ENCODE measurements at regions not wholly inside any gene's neighbourhood (a gene's known extent, or its start where the extent isn't known, plus 50 kb on each side); places are given as distances from the start of the nearest gene placed in this dataset.

GRCh38 chr12:84738481-84738972 is 174.1 kb downstream of the SLC6A15 start:
- Histone ChIP-seq H3K9me3 (ENCODE audit: low read length) (peaks cover 13% of the 10 kb centered on the region), H3K27ac (ENCODE audit: low read length) (no peak overlapping the region), H3K79me2 (ENCODE audit: low read length) (no peaks in the 10 kb centered on the region), H4K20me1 (ENCODE audit: insufficient read depth, low read depth, low read length) (no peaks in the 10 kb centered on the region), H2AFZ (ENCODE audit: low read length) (no peak overlapping the region), H3K9ac (ENCODE audit: low read length) (no peak overlapping the region), H3K4me2 (ENCODE audit: low read depth, low read length, poor library complexity, severe bottlenecking) (no peak overlapping the region), H3K36me3 (ENCODE audit: insufficient read depth, low read length) (no peaks in the 10 kb centered on the region), H3K27me3 (ENCODE audit: low read length) (no peaks in the 10 kb centered on the region), H3K9me2 (replicated peaks; ENCODE audit: insufficient read depth, low read length) (no peaks in the 10 kb centered on the region), H3K4me1 (ENCODE audit: low read length) (no peaks in the 10 kb centered on the region), H3K4me3 (ENCODE audit: low read length) (no peak overlapping the region)
- DNase-seq = no peak

GRCh38 chr12:84732828-84733340 is 179.7 kb downstream of the SLC6A15 start:
- peaks cover 15% of the 10 kb centered on the region for H3K9me3 ChIP-seq (ENCODE audit: low read length)
- no peak overlapping the region for H2AFZ ChIP-seq (ENCODE audit: low read length)
- no peaks in the 10 kb centered on the region for H3K4me1 ChIP-seq (ENCODE audit: low read length)
- H3K4me3 ChIP-seq (ENCODE audit: low read length) = no peak overlapping the region
- H3K27me3 ChIP-seq (ENCODE audit: low read length) = no peaks in the 10 kb centered on the region
- H3K9ac ChIP-seq (ENCODE audit: low read length) = no peak overlapping the region
- no peak overlapping the region for H3K27ac ChIP-seq (ENCODE audit: low read length)
- no peaks in the 10 kb centered on the region for H3K36me3 ChIP-seq (ENCODE audit: insufficient read depth, low read length)
- H4K20me1 ChIP-seq (ENCODE audit: insufficient read depth, low read depth, low read length) = no peaks in the 10 kb centered on the region
- H3K4me2 ChIP-seq (ENCODE audit: low read depth, low read length, poor library complexity, severe bottlenecking) = no peak overlapping the region
- no peak for DNase-seq
- H3K9me2 ChIP-seq (replicated peaks; ENCODE audit: insufficient read depth, low read length) = no peaks in the 10 kb centered on the region
- H3K79me2 ChIP-seq (ENCODE audit: low read length) = no peaks in the 10 kb centered on the region

- Histone ChIP-seq H3K4me2 (ENCODE audit: low read depth, low read length, poor library complexity, severe bottlenecking) (no peak overlapping the region), H3K27me3 (ENCODE audit: low read length) (no peaks in the 10 kb centered on the region), H3K9me2 (replicated peaks; ENCODE audit: insufficient read depth, low read length) (no peaks in the 10 kb centered on the region), H3K79me2 (ENCODE audit: low read length) (no peaks in the 10 kb centered on the region), H3K9me3 (ENCODE audit: low read length) (peaks cover 16% of the 10 kb centered on the region), H2AFZ (ENCODE audit: low read length) (no peak overlapping the region), H4K20me1 (ENCODE audit: insufficient read depth, low read depth, low read length) (no peaks in the 10 kb centered on the region), H3K36me3 (ENCODE audit: insufficient read depth, low read length) (no peaks in the 10 kb centered on the region), H3K4me1 (ENCODE audit: low read length) (no peaks in the 10 kb centered on the region), H3K9ac (ENCODE audit: low read length) (no peak overlapping the region), H3K4me3 (ENCODE audit: low read length) (no peak overlapping the region), H3K27ac (ENCODE audit: low read length) (no peak overlapping the region)
- DNase-seq = no peak
These were observed 181.9 kb downstream of the SLC6A15 start for GRCh38 chr12:84730561-84731162.

- peaks cover 18% of the 10 kb centered on the region for H3K9me3 ChIP-seq (ENCODE audit: low read length)
- no peaks in the 10 kb centered on the region for H3K36me3 ChIP-seq (ENCODE audit: insufficient read depth, low read length)
- H2AFZ ChIP-seq (ENCODE audit: low read length) = no peak overlapping the region
- H3K27me3 ChIP-seq (ENCODE audit: low read length) = no peaks in the 10 kb centered on the region
- no peaks in the 10 kb centered on the region for H3K79me2 ChIP-seq (ENCODE audit: low read length)
- no peaks in the 10 kb centered on the region for H3K9me2 ChIP-seq (replicated peaks; ENCODE audit: insufficient read depth, low read length)
- H4K20me1 ChIP-seq (ENCODE audit: insufficient read depth, low read depth, low read length) = no peaks in the 10 kb centered on the region
- no peak overlapping the region for H3K27ac ChIP-seq (ENCODE audit: low read length)
- H3K4me3 ChIP-seq (ENCODE audit: low read length) = no peak overlapping the region
- no peak for DNase-seq
- no peak overlapping the region for H3K9ac ChIP-seq (ENCODE audit: low read length)
- H3K4me1 ChIP-seq (ENCODE audit: low read length) = no peaks in the 10 kb centered on the region
- no peak overlapping the region for H3K4me2 ChIP-seq (ENCODE audit: low read depth, low read length, poor library complexity, severe bottlenecking)
These were observed 184.6 kb downstream of the SLC6A15 start for GRCh38 chr12:84727961-84728360.

- H3K4me1 ChIP-seq (ENCODE audit: low read length) = no peaks in the 10 kb centered on the region
- peaks cover 21% of the 10 kb centered on the region for H3K9me3 ChIP-seq (ENCODE audit: low read length)
- no peaks in the 10 kb centered on the region for H3K27me3 ChIP-seq (ENCODE audit: low read length)
- no peak overlapping the region for H3K27ac ChIP-seq (ENCODE audit: low read length)
- H3K4me3 ChIP-seq (ENCODE audit: low read length) = no peak overlapping the region
- H3K9ac ChIP-seq (ENCODE audit: low read length) = no peak overlapping the region
- DNase-seq = no peak
- no peaks in the 10 kb centered on the region for H4K20me1 ChIP-seq (ENCODE audit: insufficient read depth, low read depth, low read length)
- H3K4me2 ChIP-seq (ENCODE audit: low read depth, low read length, poor library complexity, severe bottlenecking) = no peak overlapping the region
- H3K36me3 ChIP-seq (ENCODE audit: insufficient read depth, low read length) = no peaks in the 10 kb centered on the region
- no peak overlapping the region for H2AFZ ChIP-seq (ENCODE audit: low read length)
- no peaks in the 10 kb centered on the region for H3K79me2 ChIP-seq (ENCODE audit: low read length)
- no peaks in the 10 kb centered on the region for H3K9me2 ChIP-seq (replicated peaks; ENCODE audit: insufficient read depth, low read length)
These were observed 185.8 kb downstream of the SLC6A15 start for GRCh38 chr12:84726780-84727179.

- no peaks in the 10 kb centered on the region for H3K9me2 ChIP-seq (replicated peaks; ENCODE audit: insufficient read depth, low read length)
- H3K4me3 ChIP-seq (ENCODE audit: low read length) = no peak overlapping the region
- H3K36me3 ChIP-seq (ENCODE audit: insufficient read depth, low read length) = no peaks in the 10 kb centered on the region
- no peak overlapping the region for H3K9ac ChIP-seq (ENCODE audit: low read length)
- DNase-seq = no peak
- no peak overlapping the region for H3K27ac ChIP-seq (ENCODE audit: low read length)
- no peaks in the 10 kb centered on the region for H3K27me3 ChIP-seq (ENCODE audit: low read length)
- H3K4me2 ChIP-seq (ENCODE audit: low read depth, low read length, poor library complexity, severe bottlenecking) = no peak overlapping the region
- no peaks in the 10 kb centered on the region for H3K79me2 ChIP-seq (ENCODE audit: low read length)
- H4K20me1 ChIP-seq (ENCODE audit: insufficient read depth, low read depth, low read length) = no peaks in the 10 kb centered on the region
- H2AFZ ChIP-seq (ENCODE audit: low read length) = no peak overlapping the region
- H3K4me1 ChIP-seq (ENCODE audit: low read length) = no peaks in the 10 kb centered on the region
- H3K9me3 ChIP-seq (ENCODE audit: low read length) = peaks cover 28% of the 10 kb centered on the region
These were observed 188.6 kb downstream of the SLC6A15 start for GRCh38 chr12:84723988-84724387.

- Histone ChIP-seq H3K9ac (ENCODE audit: low read length) (no peak overlapping the region), H3K27me3 (ENCODE audit: low read length) (no peaks in the 10 kb centered on the region), H3K9me3 (ENCODE audit: low read length) (peaks cover 24% of the 10 kb centered on the region; the same call in 1 of the 2 replicates), H2AFZ (ENCODE audit: low read length) (no peak overlapping the region), H3K4me1 (ENCODE audit: low read length) (no peaks in the 10 kb centered on the region), H3K9me2 (replicated peaks; ENCODE audit: insufficient read depth, low read length) (no peaks in the 10 kb centered on the region), H3K79me2 (ENCODE audit: low read length) (no peaks in the 10 kb centered on the region), H3K36me3 (ENCODE audit: insufficient read depth, low read length) (no peaks in the 10 kb centered on the region), H3K4me2 (ENCODE audit: low read depth, low read length, poor library complexity, severe bottlenecking) (no peak overlapping the region), H4K20me1 (ENCODE audit: insufficient read depth, low read depth, low read length) (no peaks in the 10 kb centered on the region), H3K4me3 (ENCODE audit: low read length) (no peak overlapping the region), H3K27ac (ENCODE audit: low read length) (no peak overlapping the region)
- no peak for DNase-seq
These were observed 192.6 kb downstream of the SLC6A15 start for GRCh38 chr12:84719997-84720396.

- no peaks in the 10 kb centered on the region for H3K9me2 ChIP-seq (replicated peaks; ENCODE audit: insufficient read depth, low read length)
- H3K79me2 ChIP-seq (ENCODE audit: low read length) = no peaks in the 10 kb centered on the region
- H3K4me1 ChIP-seq (ENCODE audit: low read length) = no peaks in the 10 kb centered on the region
- no peak overlapping the region for H2AFZ ChIP-seq (ENCODE audit: low read length)
- H3K9ac ChIP-seq (ENCODE audit: low read length) = no peak overlapping the region
- H3K27me3 ChIP-seq (ENCODE audit: low read length) = no peaks in the 10 kb centered on the region
- no peaks in the 10 kb centered on the region for H3K36me3 ChIP-seq (ENCODE audit: insufficient read depth, low read length)
- H4K20me1 ChIP-seq (ENCODE audit: insufficient read depth, low read depth, low read length) = no peaks in the 10 kb centered on the region
- no peak overlapping the region for H3K27ac ChIP-seq (ENCODE audit: low read length)
- no peak overlapping the region for H3K4me3 ChIP-seq (ENCODE audit: low read length)
- peaks cover 26% of the 10 kb centered on the region; the same call in 1 of the 2 replicates for H3K9me3 ChIP-seq (ENCODE audit: low read length)
- H3K4me2 ChIP-seq (ENCODE audit: low read depth, low read length, poor library complexity, severe bottlenecking) = no peak overlapping the region
- DNase-seq = no peak
These were observed 193.7 kb downstream of the SLC6A15 start for GRCh38 chr12:84718906-84719305.
